Urinary bladder (tissue), 3 donors: ENCODE measurements at regions not wholly inside any gene's neighbourhood (a gene's known extent, or its start where the extent isn't known, plus 50 kb on each side); places are given as distances from the start of the nearest gene placed in this dataset.

ENCODE experiments used
- DNase-seq: peaks from one replicate; pipeline ENCODE4 v3.0.0-alpha.2; 2015; ENCODE audit errors: extremely low spot score
- H3K27ac ChIP-seq: one replicate; pipeline ENCODE4 v1.5.1; 2013; ENCODE audit warnings: low read depth, mild to moderate bottlenecking, moderate library complexity
- H3K36me3 ChIP-seq: one replicate; pipeline ENCODE4 v1.6.1; 2013; ENCODE audit warnings: mild to moderate bottlenecking, moderate library complexity; ENCODE audit not compliant: insufficient read depth
- H3K4me1 ChIP-seq: one replicate; pipeline ENCODE4 v1.6.1; 2013; ENCODE audit warnings: mild to moderate bottlenecking, moderate library complexity; ENCODE audit not compliant: insufficient read depth
- H3K4me3 ChIP-seq: one replicate; pipeline ENCODE4 v1.5.1; 2013; ENCODE audit warnings: low read depth, low read length
- WGBS: extraction: QIAGEN DNeasy Blood & Tissue Kit; methylation state at CpG from one replicate; pipeline ENCODE4 v1.1.7; 2013; 5-methylcytosine and 5-hydroxymethylcytosine counted together
- donor health status: healthy with polysubstance abuse.
- donor health status: healthy.

DNA sequence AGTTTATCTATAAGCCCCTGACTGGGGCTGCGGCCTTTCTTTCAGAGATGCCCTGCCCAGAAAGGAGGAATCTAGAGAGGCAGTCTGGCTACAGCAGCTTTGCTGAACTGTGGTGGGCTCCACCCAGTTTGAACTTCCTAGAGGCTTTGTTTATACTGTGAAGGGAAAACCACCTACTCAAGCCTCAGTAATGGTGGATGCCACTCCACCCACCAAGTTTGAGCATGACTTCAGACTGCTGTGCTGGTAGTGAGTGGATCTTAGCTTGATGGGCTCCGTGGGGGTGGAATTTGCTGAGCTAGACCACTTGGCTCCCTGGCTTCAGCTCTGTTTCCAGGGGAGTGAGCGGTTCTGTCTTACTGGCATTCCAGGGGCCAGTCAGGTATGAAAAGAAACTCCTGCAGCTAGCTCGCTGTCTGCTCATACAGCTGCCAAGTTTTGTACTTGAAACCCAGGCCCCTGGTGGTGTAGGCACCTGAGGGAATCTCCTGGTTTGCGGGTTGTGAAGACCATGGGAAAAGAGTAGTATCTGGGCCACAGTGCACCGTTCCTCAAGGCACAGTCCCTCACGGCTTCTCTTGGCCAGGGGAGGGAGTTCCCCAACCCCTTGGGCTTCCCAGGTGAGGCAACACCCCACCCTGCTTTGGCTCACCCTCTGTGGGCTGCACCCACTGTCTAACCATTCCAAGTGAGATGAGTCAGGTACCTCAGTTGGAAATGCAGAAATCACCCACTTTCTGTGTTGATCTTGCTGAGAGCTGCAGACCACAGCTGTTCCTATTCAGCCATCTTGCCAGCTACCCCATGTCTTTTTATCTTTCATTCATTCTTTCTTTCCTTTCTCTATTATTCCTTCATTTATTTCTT lies 211.8 kb upstream of the C9orf72 start:
- no peaks in the 10 kb centered on the region for H3K4me1 ChIP-seq
- no peaks in the 10 kb centered on the region for H3K36me3 ChIP-seq
- WGBS = 66% methylated on average over 7 of the region's 7 CpGs
- H3K4me3 ChIP-seq = no peak overlapping the region
- H3K27ac ChIP-seq = no peak overlapping the region
- DNase-seq = no peak

GRCh38 chr9:27785714-27786100 lies 212.4 kb upstream of the C9orf72 start:
- H3K36me3 ChIP-seq = no peaks in the 10 kb centered on the region
- H3K4me3 ChIP-seq = no peak overlapping the region
- no peaks in the 10 kb centered on the region for H3K4me1 ChIP-seq
- no peak for DNase-seq
- H3K27ac ChIP-seq = no peak overlapping the region

GRCh38 chr9:27787891-27788290 lies 214.6 kb upstream of the C9orf72 start:
- 72% methylated on average over 2 of the region's 2 CpGs for WGBS
- no peaks in the 10 kb centered on the region for H3K36me3 ChIP-seq

DNA sequence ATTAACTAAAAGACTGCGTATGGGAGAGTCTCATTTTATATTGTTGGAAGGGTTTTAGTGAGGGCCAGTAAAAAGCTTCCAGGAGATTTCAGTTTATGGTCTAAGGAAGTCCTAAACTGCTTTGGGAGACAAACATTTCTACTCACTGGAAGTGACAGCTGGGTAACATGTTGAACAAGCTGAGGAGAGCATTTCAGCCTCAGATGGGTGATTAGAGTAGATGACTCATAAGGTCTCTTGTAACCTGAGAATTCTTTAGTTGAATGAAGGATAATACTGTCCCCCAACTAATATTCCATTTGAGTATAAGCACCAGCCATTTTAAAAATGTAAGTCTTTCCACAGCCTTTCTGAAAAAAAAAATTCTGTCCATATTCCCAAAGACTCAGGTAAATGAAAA lies 218.0 kb upstream of the C9orf72 start:
- WGBS = 47% methylated on average over 1 of the region's 1 CpG
- no peak overlapping the region for H3K27ac ChIP-seq
- DNase-seq = no peak
- no peak overlapping the region for H3K4me3 ChIP-seq
- H3K36me3 ChIP-seq = no peaks in the 10 kb centered on the region
- no peaks in the 10 kb centered on the region for H3K4me1 ChIP-seq

More at GRCh38 chr9:27787891-27788290, 214.6 kb upstream of the C9orf72 start:
- no peak overlapping the region for H3K4me3 ChIP-seq
- H3K4me1 ChIP-seq = no peaks in the 10 kb centered on the region
- no peak overlapping the region for H3K27ac ChIP-seq
- DNase-seq = no peak

- Histone ChIP-seq H3K36me3 (no peaks in the 10 kb centered on the region), H3K27ac (no peak overlapping the region), H3K4me3 (no peak overlapping the region), H3K4me1 (no peaks in the 10 kb centered on the region)
- DNase-seq = no peak
- 79% methylated on average over 2 of the region's 2 CpGs for WGBS
Measured at GRCh38 chr9:27792971-27793689, 219.8 kb upstream of the C9orf72 start.

DNA sequence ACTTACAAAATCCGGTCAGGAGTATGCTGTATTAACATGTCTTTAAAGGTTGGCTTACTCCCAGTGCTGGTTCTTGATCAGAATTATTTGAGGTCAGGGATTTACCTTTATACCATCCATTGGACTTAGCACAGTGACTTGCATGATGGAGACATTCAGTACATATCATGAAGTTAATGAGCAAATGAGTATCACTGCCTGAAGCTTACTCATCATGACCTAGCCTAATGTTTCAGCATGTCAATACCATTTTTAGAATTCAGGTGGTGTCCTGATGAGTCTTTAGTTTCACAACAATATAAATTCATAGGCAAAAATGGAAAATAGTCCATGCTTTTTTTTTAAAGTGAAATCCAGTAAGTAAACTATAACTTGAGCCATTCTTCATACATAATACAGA lies 226.0 kb upstream of the C9orf72 start:
- Histone ChIP-seq H3K36me3 (no peaks in the 10 kb centered on the region), H3K4me1 (no peaks in the 10 kb centered on the region), H3K4me3 (no peak overlapping the region), H3K27ac (no peak overlapping the region)
- DNase-seq = no peak
- 92% methylated on average over 1 of the region's 1 CpG for WGBS

DNA sequence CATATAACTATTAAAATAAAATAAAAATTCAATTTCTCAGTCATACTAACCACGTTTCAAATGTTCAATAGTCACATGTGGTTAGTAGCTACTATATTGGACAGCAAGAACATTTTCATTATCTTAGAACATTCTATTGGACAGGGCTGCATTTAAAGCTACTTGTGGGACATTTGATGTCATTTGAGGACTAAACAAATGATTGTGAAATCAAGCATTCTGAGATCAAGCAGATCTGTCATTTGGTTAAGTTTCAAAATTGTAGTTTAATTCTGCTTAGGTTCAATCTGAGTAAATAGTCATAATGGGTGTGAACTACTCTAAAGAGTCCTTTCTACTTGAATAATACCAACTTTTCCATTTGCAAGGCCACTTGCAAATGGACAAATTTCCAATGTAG lies 226.9 kb upstream of the C9orf72 start:
- no peaks in the 10 kb centered on the region for H3K36me3 ChIP-seq
- no peaks in the 10 kb centered on the region for H3K4me1 ChIP-seq
- 47% methylated on average over 1 of the region's 1 CpG for WGBS
- H3K27ac ChIP-seq = no peak overlapping the region
- no peak for DNase-seq
- H3K4me3 ChIP-seq = no peak overlapping the region

DNA sequence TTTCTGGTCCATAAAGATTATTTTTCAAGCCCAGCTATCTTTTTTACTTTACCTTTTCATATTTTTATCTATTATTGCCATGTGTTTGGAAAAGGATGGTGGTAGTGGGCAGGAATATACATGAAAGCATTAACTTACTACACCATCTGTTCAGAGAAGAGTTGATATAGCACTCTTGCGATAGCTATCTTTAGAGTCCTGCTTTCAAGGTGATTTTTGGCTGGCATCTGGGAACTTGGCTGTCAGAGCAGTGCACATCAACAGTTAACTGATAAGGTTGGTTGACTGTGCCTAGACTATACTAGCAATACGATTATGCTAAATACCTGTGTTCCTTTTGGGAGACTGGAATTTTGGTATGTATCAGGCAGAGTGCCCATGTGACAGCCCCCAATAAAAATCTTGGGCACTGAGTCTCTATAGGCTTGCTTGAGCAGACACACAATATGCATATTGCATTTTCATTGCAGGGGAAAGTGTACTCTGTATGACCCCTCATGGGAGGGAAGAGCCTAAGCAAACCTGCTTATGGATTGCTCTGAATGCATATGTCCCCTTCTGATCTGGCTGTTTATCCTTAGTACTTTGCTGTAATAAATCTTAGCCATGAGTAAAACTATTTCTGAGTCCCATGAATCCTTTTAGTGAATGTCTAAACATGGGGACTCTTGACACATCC lies 227.6 kb upstream of the C9orf72 start:
- H3K36me3 ChIP-seq = no peaks in the 10 kb centered on the region
- no peak for DNase-seq
- 57% methylated on average over 2 of the region's 2 CpGs for WGBS
- no peak overlapping the region for H3K4me3 ChIP-seq
- no peaks in the 10 kb centered on the region for H3K4me1 ChIP-seq
- no peak overlapping the region for H3K27ac ChIP-seq

GRCh38 chr9:27801545-27801944 lies 228.3 kb upstream of the C9orf72 start:
- H3K36me3 ChIP-seq = no peaks in the 10 kb centered on the region
- WGBS = 80% methylated on average over 6 of the region's 6 CpGs
- DNase-seq = no peak

GRCh38 chr9:27802418-27802817 lies 229.1 kb upstream of the C9orf72 start:
- Histone ChIP-seq H3K36me3 (no peaks in the 10 kb centered on the region), H3K4me1 (no peaks in the 10 kb centered on the region), H3K4me3 (no peak overlapping the region), H3K27ac (no peak overlapping the region)
- 92% methylated on average over 3 of the region's 3 CpGs for WGBS
- no peak for DNase-seq

More at GRCh38 chr9:27801545-27801944, 228.3 kb upstream of the C9orf72 start:
- Histone ChIP-seq H3K4me3 (no peak overlapping the region), H3K27ac (no peak overlapping the region), H3K4me1 (no peaks in the 10 kb centered on the region)

GRCh38 chr9:27808864-27809263 lies 235.6 kb upstream of the C9orf72 start:
- no peaks in the 10 kb centered on the region for H3K4me1 ChIP-seq
- DNase-seq = no peak
- no peak overlapping the region for H3K4me3 ChIP-seq
- H3K27ac ChIP-seq = no peak overlapping the region
- 80% methylated on average over 4 of the region's 4 CpGs for whole genome bisulfite sequencing
- H3K36me3 ChIP-seq = no peaks in the 10 kb centered on the region

GRCh38 chr9:27817747-27818146 lies 244.5 kb upstream of the C9orf72 start:
- no peak for DNase-seq
- WGBS = 72% methylated on average over 3 of the region's 3 CpGs
- Histone ChIP-seq H3K27ac (no peak overlapping the region), H3K4me3 (no peak overlapping the region), H3K36me3 (no peaks in the 10 kb centered on the region), H3K4me1 (no peaks in the 10 kb centered on the region)

GRCh38 chr9:27818348-27818747 lies 245.1 kb upstream of the C9orf72 start:
- no peaks in the 10 kb centered on the region for H3K36me3 ChIP-seq
- no peak overlapping the region for H3K27ac ChIP-seq
- H3K4me1 ChIP-seq = no peaks in the 10 kb centered on the region
- WGBS = 90% methylated on average over 7 of the region's 7 CpGs
- no peak overlapping the region for H3K4me3 ChIP-seq
- no peak for DNase-seq

GRCh38 chr9:27828908-27829307 lies 255.6 kb upstream of the C9orf72 start:
- Histone ChIP-seq H3K27ac (no peak overlapping the region), H3K4me3 (no peak overlapping the region), H3K36me3 (no peaks in the 10 kb centered on the region), H3K4me1 (no peaks in the 10 kb centered on the region)
- WGBS = 87% methylated on average over 4 of the region's 4 CpGs
- no peak for DNase-seq
